ENCODE measurements at regions not wholly inside any gene's neighbourhood (a gene's known extent, or its start where the extent isn't known, plus 50 kb on each side); places are given as distances from the start of the nearest gene placed in this dataset.

GRCh38 chr16:76816475-76816874, 374.5 kb upstream of the MON1B start:
- no peaks in the 10 kb centered on the region for H3K27me3 Mint-ChIP-seq
- no peak overlapping the region for H3K4me3 Mint-ChIP-seq
- no peak for DNase-seq
- peaks cover 5% of the 10 kb centered on the region for H3K9me3 Mint-ChIP-seq
- H3K4me1 Mint-ChIP-seq, result no peaks in the 10 kb centered on the region
- ATAC-seq, result no peak
- H3K36me3 Mint-ChIP-seq (ENCODE audit: low read depth), result no peaks in the 10 kb centered on the region
- no peak overlapping the region for H3K27ac Mint-ChIP-seq

DNA sequence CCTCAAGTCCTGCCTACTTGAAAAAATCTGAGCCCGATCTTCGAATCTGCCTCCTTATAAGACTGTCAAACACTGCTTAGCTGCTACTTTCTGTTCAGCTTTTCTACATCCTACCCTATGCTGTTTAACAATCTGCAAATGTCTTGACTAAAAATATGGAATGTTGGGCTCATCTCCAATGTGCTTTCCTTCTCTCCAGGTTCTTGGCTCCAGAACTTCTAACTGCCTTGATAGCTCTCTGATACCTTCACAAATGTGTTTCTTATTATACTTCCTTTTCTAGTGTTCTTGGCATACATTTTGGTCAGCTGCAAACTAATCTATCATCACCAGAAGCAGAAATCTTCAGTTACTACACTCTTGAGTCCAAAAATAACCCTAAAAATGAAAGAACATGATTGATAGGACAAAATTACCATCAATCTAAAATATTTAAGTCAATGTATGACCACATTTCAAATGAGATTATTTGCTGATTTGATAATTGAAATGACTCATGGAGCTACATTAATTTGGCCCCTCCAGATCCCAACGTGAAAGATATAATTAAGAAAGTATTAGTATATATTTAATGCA, 372.3 kb upstream of the MON1B start:
- H3K27ac Mint-ChIP-seq, result no peak overlapping the region
- no peaks in the 10 kb centered on the region for H3K27me3 Mint-ChIP-seq
- no peaks in the 10 kb centered on the region for H3K4me1 Mint-ChIP-seq
- ATAC-seq, result no peak
- H3K4me3 Mint-ChIP-seq, result no peak overlapping the region
- peaks cover 5% of the 10 kb centered on the region for H3K9me3 Mint-ChIP-seq
- no peak for DNase-seq
- H3K36me3 Mint-ChIP-seq (ENCODE audit: low read depth), result no peaks in the 10 kb centered on the region

DNA sequence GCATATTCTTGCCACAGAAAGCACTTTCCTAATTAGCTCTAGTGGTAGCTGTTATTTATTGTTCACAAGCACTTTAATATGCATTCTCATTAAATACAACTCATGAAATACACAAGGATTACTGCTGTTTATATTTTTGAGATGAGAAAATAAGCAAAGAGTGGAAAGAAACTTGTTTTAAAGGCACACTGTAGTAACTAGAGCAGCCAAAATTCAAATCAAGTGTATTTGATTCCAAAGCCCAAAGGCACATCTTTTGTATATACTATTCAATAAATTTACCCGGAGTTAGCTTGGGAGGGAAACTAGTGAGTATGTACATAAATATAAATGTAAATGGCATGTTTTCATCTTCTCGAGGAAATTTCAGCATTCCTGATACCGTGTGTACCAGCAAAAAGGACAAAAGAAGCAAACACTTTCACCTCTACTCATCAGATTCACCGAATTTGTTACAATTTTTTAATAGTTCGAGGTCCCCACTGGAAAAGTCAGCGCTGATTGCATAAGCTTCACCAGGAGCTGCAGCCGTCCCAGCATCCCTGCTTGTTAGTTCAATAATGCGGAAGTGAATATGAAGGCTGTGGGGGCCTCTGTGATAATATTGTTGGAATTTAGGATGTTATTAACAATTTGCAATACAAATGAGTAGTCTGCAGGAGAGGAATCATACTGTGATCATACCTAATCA, 371.6 kb upstream of the MON1B start:
- no peaks in the 10 kb centered on the region for H3K36me3 Mint-ChIP-seq (ENCODE audit: low read depth)
- no peaks in the 10 kb centered on the region for H3K4me1 Mint-ChIP-seq
- no peak for DNase-seq
- no peak overlapping the region for H3K27ac Mint-ChIP-seq
- H3K4me3 Mint-ChIP-seq, result no peak overlapping the region
- no peak for ATAC-seq
- no peaks in the 10 kb centered on the region for H3K27me3 Mint-ChIP-seq
- peaks cover 5% of the 10 kb centered on the region for H3K9me3 Mint-ChIP-seq

DNA sequence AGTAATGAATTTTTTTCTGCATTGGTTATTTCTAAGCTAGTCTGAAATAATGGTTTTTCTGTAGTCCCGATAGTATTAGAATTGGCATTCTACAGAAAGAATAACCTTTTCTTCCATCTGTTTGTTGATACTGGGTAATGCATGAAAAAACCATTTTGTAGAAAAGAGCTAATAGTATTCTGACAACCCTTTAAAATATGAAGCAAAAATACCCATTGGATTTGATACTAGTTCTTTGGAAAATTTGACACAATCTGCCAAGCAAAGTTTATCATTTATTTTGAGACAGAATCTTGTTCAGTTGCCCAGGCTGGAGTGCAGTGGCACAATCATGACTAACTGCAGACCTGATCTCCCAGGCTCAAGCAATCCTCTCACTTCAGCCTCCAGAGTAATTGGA, 366.8 kb upstream of the MON1B start:
- H3K4me1 Mint-ChIP-seq, result no peaks in the 10 kb centered on the region
- no peak overlapping the region for H3K4me3 Mint-ChIP-seq
- ATAC-seq (no peak), DNase-seq (no peak)
- H3K9me3 Mint-ChIP-seq, result peaks cover 9% of the 10 kb centered on the region
- H3K36me3 Mint-ChIP-seq (ENCODE audit: low read depth), result no peaks in the 10 kb centered on the region
- H3K27ac Mint-ChIP-seq, result no peak overlapping the region
- no peaks in the 10 kb centered on the region for H3K27me3 Mint-ChIP-seq

DNA sequence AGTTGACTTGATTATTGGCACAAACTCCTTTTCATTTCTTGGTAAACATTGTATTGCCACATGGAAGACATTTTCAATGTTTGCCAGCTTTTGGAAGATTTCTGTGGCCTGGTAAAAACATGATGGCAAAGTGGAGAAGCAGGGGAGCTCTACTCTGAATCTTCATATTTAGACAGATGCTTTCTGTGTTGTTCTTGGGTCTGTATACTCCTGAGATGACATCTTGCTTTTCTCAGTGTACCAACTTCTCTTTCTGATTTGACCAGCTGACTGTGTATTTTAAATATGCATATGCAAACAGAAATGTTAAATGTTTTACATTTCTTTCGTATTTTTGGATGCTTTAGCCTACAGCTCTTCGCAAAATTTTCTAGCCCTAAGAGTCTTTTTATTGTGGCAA, 366.2 kb upstream of the MON1B start:
- DNase-seq, result no peak
- H3K27me3 Mint-ChIP-seq, result no peaks in the 10 kb centered on the region
- no peaks in the 10 kb centered on the region for H3K4me1 Mint-ChIP-seq
- no peak overlapping the region for H3K27ac Mint-ChIP-seq
- ATAC-seq, result no peak
- H3K4me3 Mint-ChIP-seq, result no peak overlapping the region
- H3K9me3 Mint-ChIP-seq, result peaks cover 9% of the 10 kb centered on the region
- H3K36me3 Mint-ChIP-seq (ENCODE audit: low read depth), result no peaks in the 10 kb centered on the region

- Mint-ChIP-seq H3K4me3 (no peak overlapping the region), H3K27me3 (no peaks in the 10 kb centered on the region), H3K36me3 (ENCODE audit: low read depth) (no peaks in the 10 kb centered on the region), H3K4me1 (no peaks in the 10 kb centered on the region), H3K27ac (no peak overlapping the region), H3K9me3 (no peaks in the 10 kb centered on the region)
- DNase-seq (no peak), ATAC-seq (no peak)
Measured at GRCh38 chr16:76835339-76835738, 355.7 kb upstream of the MON1B start.

DNA sequence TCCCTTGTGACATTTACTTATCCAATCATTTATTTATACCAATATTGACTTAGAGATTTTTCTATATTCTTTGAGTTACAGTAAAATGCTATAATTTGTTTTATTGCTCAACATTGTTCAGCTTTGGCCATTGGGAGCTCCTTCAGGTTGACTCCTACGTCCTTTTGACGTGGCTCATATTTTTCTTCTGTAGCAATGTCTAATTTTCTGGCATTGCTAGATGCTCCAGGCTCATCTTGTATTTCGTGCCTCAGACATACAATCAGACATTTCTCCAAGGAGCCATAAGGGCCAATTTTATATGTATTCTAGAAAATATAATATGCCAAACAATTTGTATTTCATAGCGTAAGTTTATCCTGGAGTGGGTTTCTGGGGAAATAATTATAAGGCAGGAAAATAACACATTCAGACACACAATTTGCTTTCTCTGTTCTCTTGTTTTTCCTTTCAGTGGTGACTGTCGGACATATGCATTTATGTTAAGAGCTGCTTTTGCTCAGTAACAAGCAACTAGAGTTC, 355.1 kb upstream of the MON1B start:
- no peak for ATAC-seq
- no peaks in the 10 kb centered on the region for H3K9me3 Mint-ChIP-seq
- no peak overlapping the region for H3K4me3 Mint-ChIP-seq
- no peaks in the 10 kb centered on the region for H3K36me3 Mint-ChIP-seq (ENCODE audit: low read depth)
- H3K27ac Mint-ChIP-seq, result no peak overlapping the region
- no peak for DNase-seq
- H3K4me1 Mint-ChIP-seq, result no peaks in the 10 kb centered on the region
- no peaks in the 10 kb centered on the region for H3K27me3 Mint-ChIP-seq

- DNase-seq (no peak), ATAC-seq (no peak)
- no peaks in the 10 kb centered on the region for H3K4me1 Mint-ChIP-seq
- H3K4me3 Mint-ChIP-seq, result no peak overlapping the region
- H3K9me3 Mint-ChIP-seq, result peaks cover 3% of the 10 kb centered on the region
- no peaks in the 10 kb centered on the region for H3K27me3 Mint-ChIP-seq
- H3K27ac Mint-ChIP-seq, result no peak overlapping the region
- H3K36me3 Mint-ChIP-seq (ENCODE audit: low read depth), result no peaks in the 10 kb centered on the region
Measured at GRCh38 chr16:76837872-76838271, 353.1 kb upstream of the MON1B start.

DNA sequence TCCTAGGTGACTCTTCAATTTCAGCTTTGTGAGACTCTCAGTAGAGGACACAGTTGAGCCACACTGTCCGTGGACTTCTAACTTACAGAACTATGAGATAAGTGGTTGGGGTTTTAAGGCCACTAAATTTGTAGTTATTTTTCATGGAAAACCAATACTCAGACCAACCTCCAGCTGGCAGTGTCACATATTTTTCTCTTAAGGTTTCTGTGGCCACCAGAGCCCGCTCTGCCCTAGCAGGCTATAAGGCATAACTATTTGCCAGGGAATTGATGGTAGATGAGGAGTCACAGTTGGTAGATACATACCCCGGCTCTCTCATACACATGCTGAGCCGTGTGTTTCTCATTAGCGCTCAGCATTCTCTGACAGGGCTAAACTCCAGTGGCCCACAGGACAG, 336.8 kb upstream of the MON1B start:
- ATAC-seq, result no peak
- Mint-ChIP-seq H3K4me1 (no peaks in the 10 kb centered on the region), H3K4me3 (no peak overlapping the region), H3K27ac (no peak overlapping the region), H3K9me3 (peaks cover under 1% of the 10 kb centered on the region), H3K36me3 (ENCODE audit: low read depth) (no peaks in the 10 kb centered on the region), H3K27me3 (no peaks in the 10 kb centered on the region)
- DNase-seq, result no peak

DNA sequence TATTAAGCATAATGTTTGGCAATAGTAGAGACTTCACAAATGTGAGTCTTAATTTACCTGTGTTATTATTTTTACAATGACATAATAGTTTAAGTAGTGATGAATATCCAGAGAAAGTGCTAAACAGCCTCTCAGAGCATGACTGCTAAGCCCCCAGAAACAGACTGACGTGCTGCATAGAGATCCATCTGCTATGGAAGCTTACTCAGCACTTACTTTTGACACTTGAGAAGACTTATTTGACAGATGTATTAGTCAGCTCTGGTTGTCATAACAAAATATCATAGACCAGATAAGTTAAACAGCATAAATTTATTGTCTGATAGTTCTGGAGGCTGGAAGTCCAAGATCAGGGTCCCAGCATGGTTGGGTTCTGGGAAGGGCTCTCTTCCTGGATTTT, 334.9 kb upstream of the MON1B start:
- no peak overlapping the region for H3K27ac Mint-ChIP-seq
- no peaks in the 10 kb centered on the region for H3K27me3 Mint-ChIP-seq
- no peaks in the 10 kb centered on the region for H3K36me3 Mint-ChIP-seq (ENCODE audit: low read depth)
- peaks cover 5% of the 10 kb centered on the region for H3K9me3 Mint-ChIP-seq
- H3K4me3 Mint-ChIP-seq, result no peak overlapping the region
- no peak for DNase-seq
- no peak for ATAC-seq
- no peaks in the 10 kb centered on the region for H3K4me1 Mint-ChIP-seq

DNA sequence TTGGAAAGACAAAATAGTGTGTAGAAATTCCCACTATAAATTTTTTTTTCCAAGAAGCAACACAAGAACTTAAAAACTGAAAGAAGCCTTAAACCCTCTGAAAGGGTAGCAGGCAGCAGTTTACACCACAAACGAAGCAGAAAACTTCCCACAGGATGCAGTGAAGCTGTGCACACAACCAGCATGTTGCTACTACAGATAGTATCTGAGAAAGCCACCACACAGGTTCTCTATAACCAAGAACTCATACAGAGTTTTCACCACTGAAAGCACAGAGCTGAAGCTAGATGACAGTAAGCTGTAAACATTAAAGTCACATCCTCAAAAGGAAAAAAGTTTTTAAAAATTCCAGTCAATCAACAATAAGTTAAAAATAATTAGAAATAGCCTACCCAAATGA, 333.6 kb upstream of the MON1B start:
- no peak for ATAC-seq
- Mint-ChIP-seq H3K4me1 (no peaks in the 10 kb centered on the region), H3K27me3 (no peaks in the 10 kb centered on the region), H3K4me3 (no peak overlapping the region), H3K27ac (no peak overlapping the region), H3K9me3 (peaks cover 5% of the 10 kb centered on the region), H3K36me3 (ENCODE audit: low read depth) (no peaks in the 10 kb centered on the region)
- no peak for DNase-seq

DNA sequence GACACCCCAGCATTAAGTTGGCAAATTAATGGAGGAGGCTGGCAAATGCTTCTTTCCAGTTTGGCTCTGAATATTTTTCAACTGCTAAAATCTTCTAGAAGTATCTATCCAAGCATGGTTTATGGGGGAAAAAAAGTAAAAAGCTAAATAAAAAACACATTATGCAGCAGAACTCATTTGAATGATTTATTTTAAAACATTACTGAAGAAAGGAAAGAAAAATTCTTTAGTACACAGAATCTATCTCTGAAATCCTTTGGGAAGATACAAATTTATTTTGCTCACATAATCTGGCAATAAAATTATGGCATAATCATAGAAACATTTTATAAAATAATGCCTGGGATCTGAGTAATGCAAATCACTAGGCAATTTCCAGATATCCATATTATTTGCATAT, 328.1 kb upstream of the MON1B start:
- H3K9me3 Mint-ChIP-seq, result peaks cover 8% of the 10 kb centered on the region
- no peak for ATAC-seq
- no peak overlapping the region for H3K27ac Mint-ChIP-seq

DNA sequence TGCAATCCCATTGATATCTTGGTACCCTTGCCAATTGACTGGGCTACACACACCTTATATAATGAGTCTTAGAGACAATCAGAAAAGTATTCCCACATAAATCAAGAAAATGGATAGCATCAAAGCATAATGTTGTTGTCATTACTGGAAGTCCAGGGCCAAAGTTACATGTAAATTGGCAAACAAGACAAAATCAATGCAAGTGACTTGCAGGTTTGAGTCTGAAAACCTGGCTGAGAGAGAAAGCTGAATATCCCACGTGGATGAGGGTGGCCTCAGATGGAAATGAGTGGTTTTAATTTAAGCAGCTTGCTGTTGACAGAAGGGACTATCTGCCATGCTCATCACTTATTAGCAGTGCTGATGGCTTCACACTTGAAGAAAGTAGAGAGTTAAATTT, 324.0 kb upstream of the MON1B start:
- peaks cover 3% of the 10 kb centered on the region for H3K9me3 Mint-ChIP-seq
- no peak for DNase-seq

More for the DNA sequence above, 328.1 kb upstream of the MON1B start:
- no peak for DNase-seq
- no peak overlapping the region for H3K4me3 Mint-ChIP-seq
- H3K4me1 Mint-ChIP-seq, result no peaks in the 10 kb centered on the region
- no peaks in the 10 kb centered on the region for H3K36me3 Mint-ChIP-seq (ENCODE audit: low read depth)
- H3K27me3 Mint-ChIP-seq, result no peaks in the 10 kb centered on the region

GRCh38 chr16:76875898-76876297, 315.1 kb upstream of the MON1B start:
- Mint-ChIP-seq H3K27me3 (peaks cover 2% of the 10 kb centered on the region), H3K27ac (no peak overlapping the region), H3K4me3 (no peak overlapping the region), H3K9me3 (peaks cover 4% of the 10 kb centered on the region), H3K36me3 (ENCODE audit: low read depth) (no peaks in the 10 kb centered on the region), H3K4me1 (no peaks in the 10 kb centered on the region)
- no peak for DNase-seq
- no peak for ATAC-seq

More for the DNA sequence above, 324.0 kb upstream of the MON1B start:
- ATAC-seq, result no peak
- no peak overlapping the region for H3K27ac Mint-ChIP-seq
- H3K4me1 Mint-ChIP-seq, result no peaks in the 10 kb centered on the region
- no peak overlapping the region for H3K4me3 Mint-ChIP-seq
- no peaks in the 10 kb centered on the region for H3K27me3 Mint-ChIP-seq
- no peaks in the 10 kb centered on the region for H3K36me3 Mint-ChIP-seq (ENCODE audit: low read depth)

- no peaks in the 10 kb centered on the region for H3K36me3 Mint-ChIP-seq (ENCODE audit: low read depth)
- H3K4me3 Mint-ChIP-seq, result no peak overlapping the region
- DNase-seq (no peak), ATAC-seq (no peak)
- H3K9me3 Mint-ChIP-seq, result peaks cover 4% of the 10 kb centered on the region
- peaks cover 2% of the 10 kb centered on the region for H3K27me3 Mint-ChIP-seq
- H3K4me1 Mint-ChIP-seq, result no peaks in the 10 kb centered on the region
- no peak overlapping the region for H3K27ac Mint-ChIP-seq
Measured at GRCh38 chr16:76879420-76879819, 311.6 kb upstream of the MON1B start.
